Central memory CD4-positive, alpha-beta T cell (primary cell): ENCODE measurements at regions not wholly inside any gene's neighbourhood (a gene's known extent, or its start where the extent isn't known, plus 50 kb on each side); places are given as distances from the start of the nearest gene placed in this dataset.
"Not testable (repeated sequence)": the region's sequence is repeated elsewhere in the genome, so short reads cannot be mapped to it uniquely, and the experiment has no call there.

Source experiments
- DNase-seq: peaks from one replicate; pipeline ENCODE4 v3.0.0; 2022

DNA sequence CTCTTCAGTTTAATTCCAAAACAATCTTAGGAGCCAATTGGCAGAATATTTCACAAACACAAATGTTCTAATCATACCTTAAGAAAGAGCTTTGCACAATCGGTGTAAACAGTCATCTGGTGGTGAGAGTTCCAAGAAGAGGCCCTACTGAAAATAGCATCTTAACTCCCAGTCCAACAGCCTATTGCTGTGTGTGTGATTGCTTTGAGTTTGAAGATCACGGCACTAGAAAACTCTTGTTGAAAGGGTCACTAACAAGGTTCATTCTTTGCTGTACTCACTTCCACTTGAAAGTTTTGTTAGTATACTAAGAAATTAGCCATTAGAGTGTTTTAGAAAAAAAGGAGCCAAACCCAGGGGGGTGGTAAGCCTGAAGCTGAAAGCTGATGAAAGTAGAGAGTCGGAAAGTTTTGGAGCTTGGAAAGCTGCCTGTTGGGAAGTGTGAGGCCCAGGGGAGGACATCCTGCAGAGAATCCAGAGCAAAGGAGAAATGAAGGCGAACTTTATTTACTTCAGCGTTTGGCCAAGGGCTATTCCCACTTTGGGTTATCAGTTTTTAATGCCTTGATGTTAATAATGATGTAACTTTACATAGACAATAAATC, 180.3 kb upstream of the GHR start:
- DNase-seq: no peak

DNA sequence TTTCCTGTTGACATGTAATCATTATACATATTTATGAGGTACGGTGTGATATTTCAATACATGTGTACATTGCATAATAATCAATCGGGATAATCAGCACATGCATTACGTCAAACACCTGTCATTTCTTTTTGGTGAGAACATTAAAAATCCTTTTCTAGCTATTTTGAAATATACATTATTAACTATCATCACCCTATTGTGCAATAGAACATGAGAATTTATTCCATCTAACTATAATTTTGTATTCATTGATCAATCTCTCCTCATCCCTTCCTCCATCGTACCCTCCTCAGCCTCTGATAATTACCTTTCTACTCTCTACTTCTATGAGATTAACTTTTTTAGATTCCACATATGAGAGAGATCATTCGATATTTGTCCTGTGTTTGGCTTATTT, 170.9 kb upstream of the GHR start:
- no peak for DNase-seq

DNA sequence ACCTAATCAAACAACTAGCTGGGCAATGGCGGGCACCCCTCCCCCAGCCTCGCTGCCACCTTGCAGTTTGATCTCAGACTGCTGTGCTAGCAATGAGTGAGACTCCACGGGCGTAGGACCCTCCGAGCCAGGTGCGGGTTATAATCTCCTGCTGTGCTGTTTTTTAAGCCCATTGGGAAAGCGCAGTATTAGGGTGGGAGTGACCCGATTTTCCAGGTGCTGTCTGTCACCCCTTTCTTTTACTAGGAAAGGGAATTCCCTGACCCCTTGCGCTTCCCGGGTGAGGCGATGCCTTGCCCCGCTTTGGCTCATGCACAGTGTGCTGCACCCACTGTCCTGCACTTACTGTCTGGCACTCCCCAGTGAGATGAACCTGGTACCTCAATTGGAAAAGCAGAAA, 163.3 kb upstream of the GHR start:
- not testable (repeated sequence) for DNase-seq

DNA sequence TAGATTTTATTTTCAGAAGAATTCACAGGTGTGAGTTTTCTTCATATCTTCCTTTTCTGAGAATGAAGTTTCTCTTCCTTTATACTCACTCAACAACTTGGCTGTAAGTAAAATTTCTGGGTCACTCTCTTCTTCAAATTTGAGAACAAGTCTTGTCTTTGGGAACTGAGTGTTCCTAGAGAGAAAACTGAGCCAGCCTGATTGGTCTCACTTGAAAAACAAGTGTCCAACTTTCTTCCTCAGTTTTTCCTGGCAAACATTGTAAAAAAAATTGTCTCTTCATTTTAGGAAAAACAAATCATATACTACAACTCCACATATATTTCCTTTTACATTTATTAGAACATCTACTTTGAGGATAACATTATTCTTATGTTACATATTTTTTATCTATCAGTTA, 156.1 kb upstream of the GHR start:
- no peak for DNase-seq

DNA sequence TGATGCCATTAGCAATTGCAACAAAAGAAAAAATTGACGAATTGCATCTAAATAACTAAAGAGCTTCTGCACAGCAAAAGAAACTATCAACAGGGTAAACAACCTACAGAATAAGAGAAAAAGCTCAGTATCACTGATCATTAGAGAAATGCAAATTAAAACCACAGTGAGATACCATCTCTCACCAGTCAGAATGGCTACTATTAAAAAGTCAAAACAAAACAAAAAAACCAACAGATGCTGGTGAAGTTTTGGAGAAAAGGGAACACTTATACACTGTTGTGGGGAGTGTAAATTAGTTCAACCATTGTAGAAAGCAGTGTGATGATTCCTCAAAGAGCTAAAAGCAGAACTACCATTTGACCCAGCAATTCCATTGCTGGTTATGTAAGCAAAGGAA, 155.1 kb upstream of the GHR start:
- DNase-seq: not testable (repeated sequence)

DNA sequence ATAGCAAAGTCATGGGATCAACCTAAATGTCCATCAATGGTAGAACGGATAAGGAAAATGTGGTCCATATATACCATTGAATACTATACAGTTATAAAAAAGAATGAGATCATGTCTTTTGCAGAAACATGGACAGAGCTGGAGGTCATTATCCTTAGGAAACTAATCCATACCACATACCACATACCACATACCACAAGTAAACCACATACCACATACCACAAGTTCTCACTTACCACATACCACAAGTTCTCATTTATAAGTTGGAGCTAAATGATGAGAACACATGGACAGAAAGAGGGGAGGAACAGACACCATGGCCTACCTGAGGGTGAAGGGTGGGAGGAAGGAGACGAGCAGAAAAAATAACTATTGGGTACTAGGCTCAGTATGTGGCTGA, 154.6 kb upstream of the GHR start:
- DNase-seq: no peak

DNA sequence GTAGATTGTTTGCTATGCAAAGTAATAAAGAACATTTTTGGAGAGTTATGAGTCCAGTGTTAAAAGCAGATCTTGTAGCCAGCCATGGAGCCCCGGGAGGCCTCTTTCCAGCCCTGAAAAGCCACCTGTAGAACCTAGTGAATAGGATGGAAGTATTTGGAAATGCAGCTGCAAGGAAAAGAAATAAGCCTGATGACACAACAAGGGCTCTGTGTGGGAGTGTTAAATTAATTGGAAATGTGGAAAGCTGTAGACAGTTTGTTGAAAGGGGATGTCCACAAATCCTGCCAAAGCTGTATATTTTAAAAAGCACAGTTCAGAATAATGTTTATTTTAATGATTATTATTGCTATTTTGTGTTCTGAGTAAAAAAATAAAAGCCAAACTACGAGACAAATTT, 152.5 kb upstream of the GHR start:
- no peak for DNase-seq

DNA sequence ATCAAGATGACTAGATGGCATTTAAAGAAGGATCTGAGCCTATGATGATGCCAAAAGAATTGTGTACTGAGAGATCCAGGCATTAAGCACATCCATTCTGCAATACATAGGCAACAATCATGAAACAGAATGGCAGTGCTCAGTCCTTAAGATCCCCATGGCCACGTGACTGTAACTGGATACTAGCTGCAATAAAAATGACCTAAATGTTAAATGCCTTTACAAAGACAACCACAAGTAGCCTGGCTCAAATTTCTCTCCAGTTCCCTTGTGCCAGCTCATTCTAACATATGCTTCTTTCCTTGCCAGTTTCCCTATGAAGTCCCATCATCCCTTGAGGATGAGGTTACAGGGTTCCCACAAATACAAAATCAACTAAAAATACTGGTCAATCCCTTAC, 148.3 kb upstream of the GHR start:
- no peak for DNase-seq

DNA sequence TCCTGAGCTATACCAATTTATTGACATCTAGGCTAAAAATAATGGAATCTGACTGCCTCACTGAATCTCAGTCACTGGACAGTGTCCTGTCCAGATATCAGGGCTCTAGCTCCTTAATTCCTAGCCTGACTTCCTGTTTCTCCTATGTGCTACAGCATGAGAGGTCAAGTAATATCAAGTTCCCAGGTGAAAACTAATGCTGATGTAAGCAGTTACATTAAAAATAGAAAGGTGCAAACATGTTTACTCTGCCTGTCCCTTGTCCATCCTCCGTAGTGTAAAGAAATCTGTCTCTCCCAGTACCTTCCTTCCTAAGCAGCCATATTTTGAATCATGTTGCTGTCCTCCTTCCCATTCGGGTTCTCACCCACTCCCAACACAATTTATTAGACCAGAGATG, 145.9 kb upstream of the GHR start:
- no peak for DNase-seq

DNA sequence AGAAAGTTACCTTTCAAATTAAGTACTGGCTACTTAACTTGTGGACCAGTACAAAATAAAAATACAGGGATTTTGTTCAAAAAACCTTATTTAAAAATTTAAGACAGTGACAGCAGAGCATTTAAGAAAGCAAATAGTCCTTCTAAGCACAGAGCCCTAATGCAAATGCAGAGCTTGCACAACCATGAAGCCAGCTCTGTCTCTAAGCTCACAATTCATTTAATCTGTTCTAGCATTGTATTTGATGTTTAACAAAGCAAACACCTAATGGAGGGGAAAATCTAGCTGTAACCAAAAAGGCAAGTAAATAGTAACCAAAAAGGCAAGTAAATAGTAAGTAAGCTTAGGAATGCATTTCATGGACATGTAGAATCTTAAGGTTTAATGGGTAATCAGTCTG, 138.7 kb upstream of the GHR start:
- no peak for DNase-seq

DNA sequence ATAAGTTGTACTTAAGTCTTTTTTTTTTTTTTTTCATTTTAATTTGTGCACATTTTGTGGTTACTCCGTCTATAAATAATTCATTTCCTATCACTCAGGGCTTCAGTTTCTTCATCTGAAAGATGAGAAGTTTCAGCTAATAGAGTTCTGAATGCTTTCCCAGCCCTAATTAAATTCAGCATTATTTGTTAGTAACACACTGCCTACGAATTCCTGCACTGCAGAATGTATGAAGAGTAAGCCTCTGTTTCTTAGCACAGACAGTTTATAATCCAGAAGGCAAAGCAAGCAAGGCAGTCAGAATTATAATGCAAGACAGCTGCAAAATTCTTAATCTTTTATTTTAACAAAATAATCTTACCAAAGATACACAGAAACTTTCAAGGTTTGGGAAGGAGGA, 138.0 kb upstream of the GHR start:
- no peak for DNase-seq

DNA sequence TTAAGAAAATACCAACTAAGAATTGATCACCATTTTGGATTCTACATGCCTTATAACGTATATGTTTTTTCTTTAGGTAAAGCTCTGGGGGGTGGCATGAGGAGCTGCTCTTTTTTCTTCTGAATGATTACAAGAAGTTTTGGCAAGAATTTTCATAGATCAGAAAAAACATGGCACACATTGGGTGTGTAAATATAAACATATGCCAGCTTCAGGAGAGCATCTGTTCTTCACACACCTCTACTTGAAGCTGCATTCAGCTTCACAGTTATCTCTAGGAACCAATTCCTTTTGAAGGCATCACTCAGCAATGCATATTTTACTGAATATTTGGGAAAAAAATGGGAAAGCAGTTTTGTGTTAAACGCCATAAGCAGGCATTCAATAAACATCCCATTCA, 122.7 kb upstream of the GHR start:
- no peak for DNase-seq

DNA sequence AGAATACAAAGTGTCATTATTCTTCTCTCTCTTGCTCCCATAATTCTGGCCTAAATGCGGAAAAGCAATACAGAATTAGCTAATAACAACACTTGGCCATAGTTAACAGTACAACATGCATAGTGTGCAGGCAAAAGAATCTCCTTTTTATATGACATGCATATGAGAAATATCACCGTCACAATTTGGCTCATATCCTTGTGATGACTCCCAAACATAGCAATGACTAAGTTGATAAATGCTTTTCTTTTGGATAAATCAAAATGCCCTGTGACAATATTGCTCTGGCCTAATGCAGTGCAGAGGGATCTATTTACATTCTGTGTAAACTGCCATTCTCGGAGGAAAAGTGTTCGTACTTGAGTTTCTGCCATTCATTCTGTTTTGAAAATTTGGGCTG, 121.9 kb upstream of the GHR start:
- no peak for DNase-seq

DNA sequence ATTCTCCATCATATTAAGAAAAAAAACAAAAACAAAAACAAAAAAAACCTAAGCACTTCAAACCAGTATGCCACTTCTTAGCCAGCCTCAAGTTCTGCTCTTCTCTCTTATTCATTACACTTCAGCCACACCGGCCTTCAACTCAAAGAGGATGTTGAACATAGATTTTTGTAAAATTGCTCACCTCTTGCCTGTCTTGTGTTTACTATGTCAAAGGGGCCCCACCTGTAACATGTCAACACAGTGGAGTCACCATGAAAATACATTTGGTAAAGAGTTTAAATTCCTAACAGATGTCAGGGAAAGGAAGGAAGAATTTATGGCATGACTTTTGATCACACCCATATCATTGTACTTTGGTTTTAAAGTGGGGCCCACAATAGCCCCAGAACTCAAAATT, 121.1 kb upstream of the GHR start:
- DNase-seq: no peak

DNA sequence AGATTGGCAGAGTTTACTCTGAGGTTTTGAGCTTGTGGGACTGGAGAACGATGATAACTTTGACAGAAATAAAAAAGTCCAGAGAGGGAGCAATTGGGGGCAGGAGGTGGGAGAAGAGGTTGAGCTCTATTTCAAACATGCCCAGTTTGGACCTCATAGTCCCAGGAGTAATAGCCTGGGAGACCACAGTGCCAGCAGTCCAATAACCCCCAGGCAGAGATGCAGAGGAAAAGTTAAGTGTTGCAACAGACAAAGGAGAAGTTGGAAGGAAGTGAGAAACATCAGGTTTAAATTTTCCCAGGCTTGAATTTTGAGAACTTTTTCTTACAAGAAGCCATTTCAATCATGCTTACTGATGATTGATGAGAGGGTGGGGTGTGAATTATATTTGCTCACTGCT, 117.0 kb upstream of the GHR start:
- no peak for DNase-seq

DNA sequence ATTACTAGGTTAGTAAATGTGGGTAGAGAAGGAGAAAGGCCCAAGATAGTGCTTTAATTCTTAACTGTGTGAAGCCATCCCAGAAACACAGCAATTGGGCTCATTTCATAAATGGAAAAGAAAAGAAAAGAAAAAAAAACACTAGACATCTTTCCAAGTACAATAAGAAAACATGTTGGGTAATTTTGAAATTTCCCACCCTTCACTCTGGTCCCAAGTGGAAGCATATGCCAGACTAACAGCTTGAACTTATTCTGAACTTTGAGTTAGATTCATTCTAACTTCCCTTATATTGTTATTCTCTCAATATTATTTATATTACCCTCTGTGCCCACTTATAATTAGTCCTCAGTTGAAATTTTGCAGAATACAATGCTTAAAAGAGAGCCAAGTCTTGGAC, 113.4 kb upstream of the GHR start:
- DNase-seq: no peak

DNA sequence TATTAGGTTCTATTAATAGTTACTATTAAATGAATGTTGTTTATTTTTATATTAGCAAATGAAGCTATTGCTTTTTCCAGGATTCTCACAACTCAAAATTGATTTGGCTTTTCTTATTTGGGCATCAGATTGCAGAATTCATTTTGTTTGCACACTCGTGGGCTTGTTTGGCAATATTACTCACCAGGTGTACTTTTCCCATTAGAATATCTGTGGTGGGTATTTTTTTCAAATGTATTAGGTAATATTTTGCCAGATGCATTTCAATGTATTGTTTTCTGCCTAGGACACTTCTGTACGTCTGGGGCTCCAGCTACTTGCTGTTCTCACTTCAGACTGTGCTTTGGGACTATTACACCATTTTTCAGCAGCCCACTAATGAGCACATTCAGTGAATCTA, 108.0 kb upstream of the GHR start:
- no peak for DNase-seq

DNA sequence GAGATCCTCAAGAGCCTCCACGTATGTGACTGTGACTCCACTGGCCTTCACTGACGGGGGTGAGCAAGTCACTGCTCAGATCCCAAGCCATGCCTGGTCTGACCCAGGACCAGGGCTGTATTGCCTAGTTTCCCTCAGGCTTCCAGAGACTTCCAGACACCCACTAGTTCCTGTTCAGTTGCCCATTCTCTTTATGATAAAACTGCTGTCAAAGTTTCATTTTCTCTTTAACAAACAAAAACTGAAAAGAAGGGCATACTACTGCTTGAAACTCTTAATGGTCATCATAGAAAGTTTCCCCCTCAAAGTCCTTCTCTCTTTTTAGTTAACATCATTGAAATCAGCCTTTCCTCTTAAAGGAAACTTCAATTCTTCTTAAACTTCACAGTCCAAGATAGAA, 105.7 kb upstream of the GHR start:
- DNase-seq: no peak

DNA sequence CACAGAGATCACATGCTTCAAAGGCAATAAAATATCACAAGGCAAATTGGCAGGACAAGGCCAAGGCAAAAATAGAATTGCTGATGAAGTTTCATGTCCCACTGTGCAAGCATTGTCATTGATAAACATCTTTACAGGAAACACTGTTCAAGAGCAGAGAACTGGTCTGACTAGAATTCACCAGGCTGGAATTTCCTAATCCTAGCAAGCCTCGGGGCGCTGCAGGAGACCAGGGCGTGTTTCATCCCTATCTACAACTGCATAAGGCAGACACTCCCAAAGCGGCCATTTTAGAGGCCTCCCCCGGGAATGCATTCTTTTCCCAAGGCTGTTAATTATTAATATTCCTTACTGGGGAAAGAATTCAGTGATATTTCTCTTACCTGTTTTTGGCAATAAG, 103.7 kb upstream of the GHR start:
- DNase-seq: not testable (repeated sequence)

DNA sequence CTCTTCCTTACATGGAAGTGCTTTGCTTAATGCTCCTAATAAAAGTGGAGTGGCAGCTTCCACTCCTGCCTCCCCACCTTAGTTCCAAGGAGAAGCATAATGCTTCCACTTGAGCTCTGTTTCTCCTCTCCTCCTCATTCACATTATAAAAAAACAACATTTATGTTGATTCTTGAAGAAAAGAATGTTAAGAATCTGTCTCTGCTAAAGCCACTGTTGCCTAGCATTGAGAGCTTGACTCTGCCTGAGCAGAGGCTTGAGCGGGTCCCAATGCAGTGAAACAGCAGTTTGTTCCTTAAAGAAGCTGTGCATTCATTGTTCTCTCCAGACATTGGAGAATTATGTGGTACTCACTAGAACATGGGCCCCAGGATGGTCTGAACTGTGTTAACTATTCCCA, 101.5 kb upstream of the GHR start:
- no peak for DNase-seq

DNA sequence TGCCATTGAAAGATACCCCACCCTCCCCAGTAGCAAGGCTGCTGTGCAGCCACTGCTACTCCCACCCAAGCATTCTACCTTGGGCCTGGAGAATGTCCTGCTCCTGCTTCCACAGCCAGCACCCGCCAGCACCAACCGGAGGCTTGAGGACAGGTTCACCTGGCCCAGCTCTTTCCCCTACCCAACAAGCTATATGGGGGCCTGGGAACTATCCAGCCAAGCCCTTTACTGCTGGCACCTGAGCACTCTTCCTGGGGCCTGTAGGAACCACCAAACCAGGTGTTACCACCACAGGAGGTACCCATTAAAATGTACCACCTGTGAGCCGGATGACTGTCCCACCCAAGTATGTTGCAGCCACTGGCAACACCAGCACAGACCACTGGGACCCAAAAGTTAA, 86.1 kb upstream of the GHR start:
- DNase-seq: no peak

DNA sequence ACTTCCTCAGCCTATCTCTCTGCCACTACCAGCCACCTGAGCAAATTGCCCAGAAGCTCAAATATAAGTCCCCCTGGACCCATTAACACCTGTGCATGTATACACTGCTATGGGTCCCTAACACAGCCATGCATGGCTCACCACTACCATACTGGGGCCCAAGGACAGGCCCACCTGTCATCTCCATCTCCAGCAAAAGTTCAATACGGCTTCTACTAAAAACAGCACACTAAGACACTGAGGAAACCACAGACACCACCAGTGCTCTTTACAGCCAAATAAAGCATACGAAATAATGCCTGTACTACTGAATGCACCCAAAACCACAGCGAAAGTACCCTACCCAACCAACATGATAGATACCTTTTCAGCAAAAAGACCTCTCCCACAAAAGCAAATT, 85.6 kb upstream of the GHR start:
- DNase-seq: no peak

DNA sequence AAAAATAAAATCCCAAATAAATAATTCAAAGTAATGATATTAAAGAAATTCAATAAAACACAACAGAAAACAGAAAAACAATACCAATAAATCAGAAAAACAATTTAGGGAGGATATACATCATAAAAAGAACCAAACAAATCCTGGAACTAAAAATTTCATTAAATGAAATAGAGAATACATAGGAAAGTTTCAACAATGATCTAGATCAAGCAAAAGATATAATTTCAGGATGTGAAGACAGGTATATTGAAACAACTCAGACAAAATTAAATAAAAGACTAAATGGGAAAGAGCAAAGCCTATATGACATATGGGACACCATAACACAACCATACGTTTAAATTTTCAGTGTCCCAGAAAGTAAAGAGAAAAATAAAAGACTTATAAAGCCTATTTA, 85.1 kb upstream of the GHR start:
- no peak for DNase-seq

DNA sequence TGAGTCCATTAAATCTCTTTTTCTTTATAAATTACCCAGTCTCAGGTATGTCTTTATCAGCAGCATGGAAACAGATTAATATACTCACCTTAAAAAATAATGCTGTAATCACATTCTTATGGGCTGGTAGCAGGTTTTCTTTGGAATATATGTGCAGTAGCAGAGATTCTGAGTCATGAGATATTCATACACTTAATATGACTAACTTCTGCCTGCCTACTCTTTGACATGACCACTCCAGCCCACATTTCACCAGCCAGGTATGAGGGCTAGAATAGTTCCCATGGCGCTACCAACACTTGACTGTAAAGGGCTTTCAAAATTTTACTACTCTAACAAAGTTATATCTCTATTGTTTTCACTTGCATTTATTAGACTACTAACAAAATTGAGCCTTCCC, 74.1 kb upstream of the GHR start:
- no peak for DNase-seq

DNA sequence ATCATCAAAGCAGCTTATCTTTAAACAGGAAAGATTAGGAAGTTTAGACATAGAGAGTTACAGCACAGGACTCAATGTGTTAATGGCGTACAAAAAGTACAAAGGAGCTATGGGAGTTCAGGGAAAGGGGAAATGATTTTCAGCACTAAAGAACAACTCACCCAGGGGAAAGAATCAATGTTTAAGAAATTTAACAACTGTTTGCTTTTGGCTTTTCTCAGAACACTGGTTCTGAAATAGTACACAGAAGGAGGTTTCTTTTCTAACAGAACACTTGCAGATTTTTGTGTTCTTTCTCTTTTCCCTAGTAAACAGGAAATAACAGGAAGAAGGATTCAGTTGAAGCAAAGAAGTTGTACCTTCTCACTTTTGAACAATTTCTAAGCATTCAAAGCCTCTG, 71.3 kb upstream of the GHR start:
- no peak for DNase-seq

DNA sequence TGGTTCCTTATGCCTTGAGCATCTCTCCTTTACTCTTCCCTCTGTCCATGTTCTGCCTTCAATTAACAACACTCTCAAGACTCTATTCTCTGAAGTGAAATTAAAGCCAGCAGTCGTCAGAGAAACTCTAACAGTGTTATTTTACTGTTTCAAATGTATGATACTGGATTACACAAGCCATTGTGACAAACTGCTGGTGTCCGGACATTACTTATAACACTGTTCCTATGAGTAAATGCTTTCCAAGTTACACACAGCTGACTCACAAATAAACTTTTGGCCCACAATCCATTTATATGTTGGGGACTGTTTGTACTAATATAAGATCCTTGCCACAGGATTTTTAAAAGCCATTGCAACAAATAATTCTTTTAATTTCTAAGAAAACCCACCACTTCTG, 63.2 kb upstream of the GHR start:
- no peak for DNase-seq
